NCI-H446 (cell line): ENCODE measurements at regions not wholly inside any gene's neighbourhood (a gene's known extent, or its start where the extent isn't known, plus 50 kb on each side); places are given as distances from the start of the nearest gene placed in this dataset.

Experiments used
- DNase-seq, 2 experiments: peaks; one replicate each; lab custom pipeline; 2025; lab: John Stamatoyannopoulos, UW

DNA sequence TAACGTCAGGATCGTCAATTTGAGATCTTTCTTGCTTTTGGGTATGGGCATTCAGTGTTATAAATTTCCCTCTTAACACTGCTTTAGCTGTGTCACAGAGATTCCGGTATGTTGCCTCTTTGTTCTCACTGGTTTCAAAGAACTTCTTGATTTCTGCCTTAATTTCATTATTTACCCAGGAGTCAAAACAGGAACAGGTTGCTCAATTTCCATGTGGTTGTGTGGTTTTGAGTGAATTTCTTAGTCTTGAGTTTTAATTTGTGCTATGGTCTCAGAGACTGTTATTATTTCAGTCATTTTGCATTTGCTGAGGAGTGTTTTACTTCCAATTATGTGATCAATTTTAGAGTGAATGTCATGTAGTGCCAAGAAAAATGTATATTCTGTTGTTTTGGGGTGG lies 153.1 kb downstream of the PCDH17 start:
- DNase-seq: no peak

- no peak for DNase-seq
Observed at GRCh38 chr13:57787058-57787791, 155.7 kb downstream of the PCDH17 start.

DNA sequence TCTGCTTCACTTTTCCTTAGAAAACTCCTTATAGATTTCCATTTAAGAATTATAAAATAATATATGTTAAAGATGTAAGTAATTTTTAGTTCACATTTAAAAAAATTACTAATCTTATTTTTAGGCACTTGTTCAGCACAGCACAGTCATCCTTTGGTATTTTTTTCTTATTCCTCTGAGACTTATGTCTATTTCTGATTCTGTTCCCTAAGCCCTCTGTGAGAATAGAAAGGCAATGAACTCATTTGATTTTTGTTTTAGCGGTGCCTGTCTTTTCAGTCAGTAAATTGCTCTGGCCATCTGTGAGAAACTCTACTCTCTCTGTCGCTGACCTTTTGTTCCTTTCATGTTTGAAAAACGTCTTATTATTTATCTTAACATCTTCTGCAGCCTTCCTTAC lies 168.1 kb downstream of the PCDH17 start:
- no peak for DNase-seq

- peak in 1 of 2 experiments; percentile 8 for DNase-seq
Observed at GRCh38 chr13:57813651-57814050, 182.1 kb downstream of the PCDH17 start.

DNA sequence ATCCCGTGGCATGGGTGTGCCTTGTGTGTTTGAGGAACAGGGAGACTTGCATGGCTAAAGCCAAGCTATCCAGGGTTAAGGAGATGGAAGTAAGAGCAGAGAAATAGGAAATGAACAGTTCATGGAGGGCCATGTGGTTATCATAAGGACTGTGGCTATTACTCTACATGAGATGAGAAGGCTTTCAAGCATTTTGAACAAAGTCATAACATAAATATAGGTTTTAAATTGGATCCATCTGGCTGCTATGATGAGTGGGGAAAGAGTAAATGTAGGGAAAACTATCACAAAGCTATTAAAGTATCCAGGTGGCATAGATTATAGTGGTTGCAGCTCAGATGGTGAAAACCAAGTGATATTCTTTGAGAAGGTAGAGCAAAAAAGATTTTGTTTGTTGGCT lies 184.1 kb downstream of the PCDH17 start:
- no peak for DNase-seq

GRCh38 chr13:57820924-57821323 lies 189.4 kb downstream of the PCDH17 start:
- no peak for DNase-seq

GRCh38 chr13:57823704-57824103 lies 192.2 kb downstream of the PCDH17 start:
- DNase-seq: no peak

GRCh38 chr13:57824121-57824520 lies 192.6 kb downstream of the PCDH17 start:
- no peak for DNase-seq

DNA sequence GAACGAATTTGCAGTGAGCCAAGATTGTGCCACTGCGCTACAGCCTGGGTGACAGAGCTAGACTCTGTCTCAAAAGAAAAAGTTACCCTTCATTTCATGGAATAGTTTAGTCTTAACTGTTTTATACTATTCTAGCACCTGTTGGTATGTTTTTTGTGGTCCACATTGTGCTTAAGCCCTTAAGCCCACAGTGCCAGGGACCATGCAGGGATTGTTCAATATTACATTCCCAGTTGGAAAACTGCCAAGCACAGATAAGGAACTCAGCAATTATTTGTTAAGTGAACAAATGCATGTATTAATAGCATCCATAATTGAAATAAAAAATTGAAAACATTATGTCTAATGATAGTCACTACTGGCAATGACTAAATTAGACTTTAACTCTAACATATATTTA lies 193.5 kb downstream of the PCDH17 start:
- no peak for DNase-seq

DNA sequence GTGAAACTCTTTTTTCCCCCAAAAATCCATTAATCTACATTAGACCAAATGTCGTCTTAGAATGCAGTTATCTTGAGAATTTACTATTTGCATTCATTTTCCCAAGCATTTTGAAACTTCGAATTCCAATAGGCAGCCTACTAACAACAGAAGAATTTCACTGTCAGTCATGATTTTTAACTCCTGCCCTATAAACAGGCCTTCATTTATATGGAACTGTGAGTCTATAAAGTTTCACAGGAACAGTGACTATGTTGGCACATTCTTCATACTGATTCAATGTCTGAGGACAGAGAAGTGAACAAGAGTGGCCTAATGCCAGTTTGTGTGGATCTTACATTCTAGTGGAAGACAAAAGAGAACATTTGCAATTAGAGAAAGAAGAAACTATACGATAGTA lies 198.0 kb downstream of the PCDH17 start:
- no peak for DNase-seq

GRCh38 chr13:57832187-57832586 lies 200.6 kb downstream of the PCDH17 start:
- DNase-seq: no peak

DNA sequence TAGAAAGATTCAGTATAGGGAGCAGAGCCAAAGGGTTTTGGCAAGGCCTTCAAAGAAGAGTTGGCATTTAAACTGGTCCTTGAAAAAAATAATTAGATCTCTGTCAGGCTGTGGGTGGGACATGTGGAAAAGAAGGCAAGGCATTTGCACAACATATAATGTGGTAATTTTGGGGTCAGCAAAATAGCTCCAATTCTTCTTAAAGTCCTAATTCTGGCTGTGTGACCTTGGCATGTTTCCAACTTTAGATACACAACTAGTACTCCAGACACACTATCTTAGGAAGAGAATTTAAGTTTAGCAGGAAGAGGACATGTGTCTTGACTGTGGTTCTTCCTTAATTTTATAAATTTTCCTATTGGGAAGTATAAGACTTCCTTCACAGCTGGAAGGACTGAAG lies 206.3 kb downstream of the PCDH17 start:
- DNase-seq: peak in 1 of 2 experiments; percentile 33

- DNase-seq: no peak
Observed at GRCh38 chr13:57843521-57843920, 212.0 kb downstream of the PCDH17 start.

- no peak for DNase-seq
Observed at GRCh38 chr13:57846600-57847173, 215.1 kb downstream of the PCDH17 start.

GRCh38 chr13:57857945-57858344 lies 226.4 kb downstream of the PCDH17 start:
- no peak for DNase-seq

DNA sequence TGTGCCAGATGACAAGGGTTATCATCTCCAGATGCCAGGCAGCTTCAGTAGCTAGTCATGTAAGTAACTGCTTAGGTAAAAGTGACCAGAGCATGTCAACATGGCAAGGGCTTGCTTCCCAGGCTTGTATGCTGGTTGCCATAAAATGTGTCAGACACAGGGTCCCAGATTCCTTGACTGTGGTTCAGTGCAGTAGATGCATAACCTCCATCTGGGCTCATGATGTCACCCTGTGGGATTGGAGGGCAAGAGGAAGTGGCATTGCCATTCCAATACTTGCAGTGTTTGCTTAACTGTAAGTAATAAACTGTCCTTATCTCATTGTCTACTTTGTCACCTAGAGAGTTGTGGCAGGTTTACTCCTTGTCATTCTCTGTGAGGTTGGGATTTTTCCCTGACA lies 226.8 kb downstream of the PCDH17 start:
- no peak for DNase-seq

- no peak for DNase-seq
Observed at GRCh38 chr13:57862879-57863278, 231.3 kb downstream of the PCDH17 start.

DNA sequence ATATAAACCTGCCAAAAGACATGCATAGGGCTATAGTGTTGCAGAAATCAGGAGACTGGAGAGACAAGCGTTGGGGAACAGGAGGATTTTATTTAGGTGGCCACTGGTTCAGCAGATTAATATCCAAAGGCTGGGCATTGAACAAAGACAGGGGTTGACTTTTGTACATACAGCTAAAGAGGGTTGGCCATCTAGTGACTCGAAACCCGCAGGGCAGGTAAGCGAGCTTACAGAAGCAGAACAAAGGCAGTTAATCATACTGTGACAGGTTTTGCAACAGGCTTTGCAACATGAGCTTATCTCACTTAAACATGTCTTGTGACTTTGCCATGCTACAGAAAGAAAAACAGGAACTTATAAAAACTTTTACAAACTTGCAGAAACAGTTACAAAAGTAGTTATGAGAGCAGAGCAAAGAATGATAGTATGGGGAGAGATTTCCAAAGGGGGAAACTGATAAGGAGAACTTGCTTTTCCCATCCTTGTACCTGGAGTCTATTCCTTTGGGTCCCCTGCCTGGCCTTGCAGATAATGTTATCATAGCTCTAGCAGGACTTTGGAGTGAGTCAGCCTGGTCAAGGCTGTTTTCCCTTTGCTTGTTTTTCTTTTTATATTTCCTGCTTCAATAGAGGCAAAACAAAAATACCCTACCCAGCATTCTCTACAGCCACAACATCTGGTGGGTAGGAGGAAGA lies 234.2 kb downstream of the PCDH17 start:
- DNase-seq: no peak

- no peak for DNase-seq
Observed at GRCh38 chr13:57874530-57874929, 243.0 kb downstream of the PCDH17 start.

DNA sequence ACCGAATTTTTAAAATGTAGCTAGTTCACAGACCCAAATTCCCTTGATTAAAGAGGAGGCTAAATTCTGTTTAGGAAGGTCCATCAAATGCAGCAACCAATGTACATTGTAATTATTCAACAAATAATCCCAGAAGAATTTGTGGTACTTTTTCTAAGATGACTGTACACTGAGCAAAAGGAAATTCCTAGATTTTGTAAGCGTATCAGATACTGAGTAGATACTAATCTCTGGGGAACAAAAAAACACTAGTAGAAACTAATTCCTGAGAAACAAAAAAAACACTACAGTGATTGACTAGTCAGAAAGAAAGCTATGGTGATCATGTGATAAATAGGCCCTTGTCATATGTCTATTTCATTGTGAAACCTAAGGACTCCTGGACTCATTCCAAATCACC lies 246.1 kb downstream of the PCDH17 start:
- DNase-seq: no peak

GRCh38 chr13:57878291-57878690 lies 246.7 kb downstream of the PCDH17 start:
- DNase-seq: no peak

GRCh38 chr13:57897225-57897624 lies 265.7 kb downstream of the PCDH17 start:
- DNase-seq: no peak

- peak in 1 of 2 experiments; percentile 1 for DNase-seq
Observed at GRCh38 chr13:57899096-57899495, 267.6 kb downstream of the PCDH17 start.
